ENCODE measurements at regions not wholly inside any gene's neighbourhood (a gene's known extent, or its start where the extent isn't known, plus 50 kb on each side); places are given as distances from the start of the nearest gene placed in this dataset.

DNA sequence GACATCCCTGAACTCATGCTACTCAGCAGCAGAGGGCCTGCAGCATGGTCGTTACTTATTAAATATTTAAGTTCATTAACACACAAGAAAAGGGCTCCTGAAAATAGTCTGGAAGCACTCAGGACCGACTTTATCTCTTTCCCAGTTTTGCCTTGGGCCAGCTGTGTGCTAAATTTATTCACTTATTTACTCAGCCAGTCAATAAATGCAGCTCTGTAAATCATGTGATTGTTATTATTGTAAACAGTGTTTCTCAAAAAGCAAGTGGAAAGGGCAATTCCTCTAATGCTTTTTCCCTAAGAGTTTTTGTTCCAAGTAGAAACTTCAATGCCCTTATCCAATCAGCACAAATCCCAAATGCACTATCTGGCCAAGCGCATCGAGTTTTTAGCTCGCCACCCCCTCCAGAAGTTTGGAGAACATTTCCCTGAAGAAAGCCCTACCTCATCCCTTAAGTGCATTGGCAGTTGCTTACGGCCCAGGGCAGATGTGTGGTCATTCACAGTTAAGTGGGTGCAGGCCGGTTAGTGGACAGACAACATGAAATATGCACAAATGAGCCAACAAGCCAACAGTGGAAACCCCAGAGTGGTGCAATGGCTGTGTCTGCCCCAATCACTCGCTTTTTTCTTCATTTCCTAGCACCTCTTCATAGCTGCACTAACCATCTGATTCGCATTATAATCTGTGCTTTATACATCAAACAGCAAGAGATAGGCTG lies 125.8 kb downstream of the SMIM20 start:
- ATAC-seq (ENCODE audit: low read depth): no peak
- Mint-ChIP-seq H3K36me3 (peaks cover 2% of the 10 kb centered on the region), H3K27ac (no peak overlapping the region), H3K4me1 (peaks cover 6% of the 10 kb centered on the region), H3K4me3 (no peak overlapping the region), H3K27me3 (peaks cover 40% of the 10 kb centered on the region), H3K9me3 (no peaks in the 10 kb centered on the region)
- no peak for DNase-seq
- POLR2A ChIA-PET: no interaction called here

- H3K27me3 Mint-ChIP-seq: peaks cover 45% of the 10 kb centered on the region
- DNase-seq (no peak), ATAC-seq (ENCODE audit: low read depth) (no peak)
- peaks cover 1% of the 10 kb centered on the region for H3K4me1 Mint-ChIP-seq
- no peaks in the 10 kb centered on the region for H3K36me3 Mint-ChIP-seq
- POLR2A ChIA-PET: no interaction called here
- H3K9me3 Mint-ChIP-seq: no peaks in the 10 kb centered on the region
- H3K27ac Mint-ChIP-seq: no peak overlapping the region
- H3K4me3 Mint-ChIP-seq: no peak overlapping the region
Measured at GRCh38 chr4:26044524-26044923, 130.5 kb downstream of the SMIM20 start.

GRCh38 chr4:26044983-26045382 lies 131.0 kb downstream of the SMIM20 start:
- no peak overlapping the region for H3K4me3 Mint-ChIP-seq
- no peaks in the 10 kb centered on the region for H3K36me3 Mint-ChIP-seq
- H3K9me3 Mint-ChIP-seq: no peaks in the 10 kb centered on the region
- ATAC-seq (ENCODE audit: low read depth): no peak
- H3K27me3 Mint-ChIP-seq: peaks cover 45% of the 10 kb centered on the region
- no peak for DNase-seq
- no peak overlapping the region for H3K27ac Mint-ChIP-seq
- POLR2A ChIA-PET: no interaction called here
- H3K4me1 Mint-ChIP-seq: peaks cover 1% of the 10 kb centered on the region

GRCh38 chr4:26047795-26048194 lies 133.8 kb downstream of the SMIM20 start:
- H3K36me3 Mint-ChIP-seq: no peaks in the 10 kb centered on the region
- no peak for ATAC-seq (ENCODE audit: low read depth)
- H3K27me3 Mint-ChIP-seq: peaks cover 30% of the 10 kb centered on the region

GRCh38 chr4:26048378-26048882 lies 134.4 kb downstream of the SMIM20 start:
- Mint-ChIP-seq H3K36me3 (no peaks in the 10 kb centered on the region), H3K27me3 (peaks cover 32% of the 10 kb centered on the region), H3K9me3 (no peaks in the 10 kb centered on the region), H3K4me1 (peaks cover 6% of the 10 kb centered on the region), H3K4me3 (no peak overlapping the region), H3K27ac (no peak overlapping the region)
- POLR2A ChIA-PET: no interaction called here
- no peak for DNase-seq
- ATAC-seq (ENCODE audit: low read depth): no peak

More at GRCh38 chr4:26047795-26048194, 133.8 kb downstream of the SMIM20 start:
- no peaks in the 10 kb centered on the region for H3K9me3 Mint-ChIP-seq
- H3K27ac Mint-ChIP-seq: no peak overlapping the region
- H3K4me3 Mint-ChIP-seq: no peak overlapping the region
- POLR2A ChIA-PET: no interaction called here
- no peak for DNase-seq
- H3K4me1 Mint-ChIP-seq: peaks cover 1% of the 10 kb centered on the region

- Mint-ChIP-seq H3K9me3 (no peaks in the 10 kb centered on the region), H3K36me3 (no peaks in the 10 kb centered on the region), H3K4me1 (peaks cover 6% of the 10 kb centered on the region), H3K27me3 (peaks cover 30% of the 10 kb centered on the region), H3K27ac (no peak overlapping the region), H3K4me3 (no peak overlapping the region)
- no peak for ATAC-seq (ENCODE audit: low read depth)
- POLR2A ChIA-PET: no interaction called here
- DNase-seq: no peak
Measured at GRCh38 chr4:26048950-26049349, 134.9 kb downstream of the SMIM20 start.

DNA sequence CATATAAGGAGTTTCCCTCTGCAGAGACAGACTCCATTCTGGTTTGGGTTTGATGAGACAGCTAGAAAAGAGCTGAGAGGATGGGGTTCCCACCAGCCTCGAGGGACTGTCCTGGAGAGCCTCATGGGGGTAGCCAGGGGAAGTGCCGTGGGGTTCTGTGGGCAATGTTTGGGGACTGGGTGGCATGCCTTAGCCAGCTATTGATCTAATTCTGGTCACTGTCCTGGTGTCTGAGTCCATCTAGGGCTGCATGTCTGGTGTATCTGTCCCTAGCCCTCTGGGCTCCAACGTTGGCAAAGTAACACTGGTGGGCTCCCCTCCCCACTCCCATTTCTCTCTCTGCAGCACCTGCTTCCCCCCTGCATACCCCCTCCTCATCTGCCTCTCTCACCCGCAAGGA lies 135.4 kb downstream of the SMIM20 start:
- Mint-ChIP-seq H3K36me3 (no peaks in the 10 kb centered on the region), H3K4me3 (no peak overlapping the region), H3K4me1 (peaks cover 6% of the 10 kb centered on the region), H3K9me3 (no peaks in the 10 kb centered on the region), H3K27me3 (peaks cover 27% of the 10 kb centered on the region), H3K27ac (no peak overlapping the region)
- POLR2A ChIA-PET: no interaction called here
- DNase-seq (no peak), ATAC-seq (ENCODE audit: low read depth) (no peak)

DNA sequence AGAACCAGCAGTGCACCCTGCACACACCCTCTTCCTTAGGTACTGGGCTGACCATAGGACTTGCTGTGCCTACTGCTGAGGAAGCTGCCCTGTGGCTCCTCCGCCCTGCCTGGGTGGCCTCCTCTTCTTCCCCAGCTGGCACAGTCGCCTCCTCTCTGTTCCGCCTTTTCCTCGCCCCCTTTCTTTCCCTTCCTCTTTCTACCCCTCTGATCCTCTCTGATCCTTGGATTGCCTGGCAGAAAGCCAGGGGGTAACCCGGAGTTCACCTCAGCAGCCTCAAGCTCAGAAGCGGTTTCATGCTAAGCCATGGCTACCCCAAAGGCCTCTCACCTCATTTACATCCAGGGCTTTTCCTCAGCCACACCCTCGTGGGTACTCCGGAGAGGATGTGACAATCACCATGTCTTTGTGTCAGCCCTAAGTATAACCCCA lies 136.2 kb downstream of the SMIM20 start:
- H3K27ac Mint-ChIP-seq: no peak overlapping the region
- no peaks in the 10 kb centered on the region for H3K9me3 Mint-ChIP-seq
- ATAC-seq (ENCODE audit: low read depth) (no peak), DNase-seq (no peak)
- peaks cover 19% of the 10 kb centered on the region for H3K27me3 Mint-ChIP-seq
- POLR2A ChIA-PET: no interaction called here
- H3K4me3 Mint-ChIP-seq: no peak overlapping the region
- H3K36me3 Mint-ChIP-seq: no peaks in the 10 kb centered on the region
- H3K4me1 Mint-ChIP-seq: peaks cover 5% of the 10 kb centered on the region

GRCh38 chr4:26050671-26051070 lies 136.7 kb downstream of the SMIM20 start:
- H3K27me3 Mint-ChIP-seq: peaks cover 16% of the 10 kb centered on the region
- H3K9me3 Mint-ChIP-seq: no peaks in the 10 kb centered on the region
- no peaks in the 10 kb centered on the region for H3K36me3 Mint-ChIP-seq
- ATAC-seq (ENCODE audit: low read depth): no peak
- H3K4me1 Mint-ChIP-seq: peaks cover 5% of the 10 kb centered on the region
- H3K27ac Mint-ChIP-seq: no peak overlapping the region
- DNase-seq: no peak
- POLR2A ChIA-PET: no interaction called here
- H3K4me3 Mint-ChIP-seq: no peak overlapping the region

GRCh38 chr4:26051240-26051639 lies 137.2 kb downstream of the SMIM20 start:
- Mint-ChIP-seq H3K36me3 (no peaks in the 10 kb centered on the region), H3K4me1 (peaks cover 5% of the 10 kb centered on the region), H3K9me3 (peaks cover under 1% of the 10 kb centered on the region), H3K27ac (no peak overlapping the region), H3K4me3 (no peak overlapping the region), H3K27me3 (peaks cover 12% of the 10 kb centered on the region)
- ATAC-seq (ENCODE audit: low read depth) (no peak), DNase-seq (no peak)
- POLR2A ChIA-PET: no interaction called here

DNA sequence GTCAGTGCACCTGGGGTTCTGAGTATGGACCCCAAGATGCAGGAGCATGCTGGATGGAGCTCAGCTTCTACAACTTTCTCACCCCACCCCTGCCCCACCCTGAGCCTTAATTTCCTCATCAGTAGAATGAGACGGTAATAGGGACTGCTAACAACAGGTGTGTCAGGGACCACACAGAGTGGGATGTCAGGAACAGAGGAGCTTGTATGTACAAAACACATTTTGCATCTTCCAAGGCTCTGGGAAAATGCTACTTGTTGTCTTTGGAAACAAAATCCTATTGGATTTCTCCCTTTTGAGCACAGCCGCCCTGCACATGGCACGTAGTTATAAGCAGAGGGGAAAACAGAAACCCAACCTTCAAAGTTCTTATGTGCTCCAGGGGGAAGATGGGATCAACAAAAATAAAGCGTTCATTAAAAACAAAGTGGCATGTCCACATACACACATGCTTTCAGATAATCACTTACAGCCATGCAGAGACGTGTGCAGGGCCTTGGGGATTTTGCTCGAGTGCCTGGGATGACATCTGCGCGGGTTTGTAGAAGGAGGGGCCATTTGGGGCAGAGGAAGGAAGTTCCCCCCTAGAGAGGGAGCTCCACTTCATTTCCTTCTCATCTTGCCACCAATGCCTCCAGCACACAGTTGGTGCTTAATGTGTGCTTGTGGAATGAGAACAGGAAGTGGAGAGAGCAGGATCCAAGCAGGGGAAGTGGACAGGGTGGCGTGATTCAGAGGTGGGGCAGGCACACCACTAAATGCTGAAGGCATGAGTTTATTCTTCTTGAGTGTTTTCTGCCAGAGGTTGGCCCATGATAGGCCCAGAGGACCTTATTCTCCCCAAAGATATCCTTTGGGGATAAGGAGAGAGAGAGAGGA lies 138.9 kb downstream of the SMIM20 start:
- Mint-ChIP-seq H3K9me3 (peaks cover 4% of the 10 kb centered on the region), H3K36me3 (peaks cover 2% of the 10 kb centered on the region), H3K27ac (no peak overlapping the region), H3K4me3 (no peak overlapping the region), H3K4me1 (peaks cover 7% of the 10 kb centered on the region), H3K27me3 (peaks cover 11% of the 10 kb centered on the region)
- DNase-seq (no peak), ATAC-seq (ENCODE audit: low read depth) (no peak)
- POLR2A ChIA-PET: no interaction called here

GRCh38 chr4:26053761-26054160 lies 139.7 kb downstream of the SMIM20 start:
- ATAC-seq (ENCODE audit: low read depth) (no peak), DNase-seq (no peak)
- Mint-ChIP-seq H3K36me3 (peaks cover 2% of the 10 kb centered on the region), H3K4me1 (peaks cover 12% of the 10 kb centered on the region), H3K27me3 (peaks cover 16% of the 10 kb centered on the region), H3K4me3 (no peak overlapping the region), H3K27ac (no peak overlapping the region), H3K9me3 (peaks cover 4% of the 10 kb centered on the region)
- POLR2A ChIA-PET: no interaction called here

GRCh38 chr4:26055855-26056254 lies 141.8 kb downstream of the SMIM20 start:
- Mint-ChIP-seq H3K27me3 (peaks cover 16% of the 10 kb centered on the region), H3K4me1 (peaks cover 13% of the 10 kb centered on the region), H3K4me3 (no peak overlapping the region), H3K9me3 (peaks cover 6% of the 10 kb centered on the region), H3K27ac (no peak overlapping the region), H3K36me3 (peaks cover 2% of the 10 kb centered on the region)
- POLR2A ChIA-PET: no interaction called here
- ATAC-seq (ENCODE audit: low read depth): no peak
- DNase-seq: no peak

DNA sequence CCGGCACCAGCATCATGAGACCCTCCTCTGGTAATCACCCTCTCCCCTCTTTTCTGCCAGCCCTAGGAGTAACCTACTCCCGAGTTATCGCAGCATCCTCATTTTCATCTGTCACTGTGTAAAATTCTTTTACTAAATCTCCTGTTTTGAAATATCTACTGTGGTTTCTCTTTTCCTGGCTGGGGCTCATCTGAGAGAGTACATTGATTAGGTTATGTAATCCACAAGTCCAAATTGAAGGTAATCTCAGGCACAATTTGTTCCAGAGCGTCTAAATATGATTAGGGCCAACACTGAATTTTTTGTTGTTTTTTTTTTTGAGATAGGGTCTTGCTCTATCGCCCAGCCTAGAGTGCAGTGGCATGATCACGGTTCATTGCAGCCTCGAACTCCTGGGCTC lies 142.4 kb downstream of the SMIM20 start:
- peaks cover 2% of the 10 kb centered on the region for H3K36me3 Mint-ChIP-seq
- H3K9me3 Mint-ChIP-seq: peaks cover 6% of the 10 kb centered on the region
- peaks cover 13% of the 10 kb centered on the region for H3K4me1 Mint-ChIP-seq
- H3K27me3 Mint-ChIP-seq: peaks cover 16% of the 10 kb centered on the region
- no peak overlapping the region for H3K4me3 Mint-ChIP-seq
- ATAC-seq (ENCODE audit: low read depth) (no peak), DNase-seq (no peak)
- no peak overlapping the region for H3K27ac Mint-ChIP-seq
- POLR2A ChIA-PET: no interaction called here
